ENCODE measurements at regions not wholly inside any gene's neighbourhood (a gene's known extent, or its start where the extent isn't known, plus 50 kb on each side); places are given as distances from the start of the nearest gene placed in this dataset.
A peak's percentile ranks its signal among the peaks of the same experiment; 100 is the strongest.

DNA sequence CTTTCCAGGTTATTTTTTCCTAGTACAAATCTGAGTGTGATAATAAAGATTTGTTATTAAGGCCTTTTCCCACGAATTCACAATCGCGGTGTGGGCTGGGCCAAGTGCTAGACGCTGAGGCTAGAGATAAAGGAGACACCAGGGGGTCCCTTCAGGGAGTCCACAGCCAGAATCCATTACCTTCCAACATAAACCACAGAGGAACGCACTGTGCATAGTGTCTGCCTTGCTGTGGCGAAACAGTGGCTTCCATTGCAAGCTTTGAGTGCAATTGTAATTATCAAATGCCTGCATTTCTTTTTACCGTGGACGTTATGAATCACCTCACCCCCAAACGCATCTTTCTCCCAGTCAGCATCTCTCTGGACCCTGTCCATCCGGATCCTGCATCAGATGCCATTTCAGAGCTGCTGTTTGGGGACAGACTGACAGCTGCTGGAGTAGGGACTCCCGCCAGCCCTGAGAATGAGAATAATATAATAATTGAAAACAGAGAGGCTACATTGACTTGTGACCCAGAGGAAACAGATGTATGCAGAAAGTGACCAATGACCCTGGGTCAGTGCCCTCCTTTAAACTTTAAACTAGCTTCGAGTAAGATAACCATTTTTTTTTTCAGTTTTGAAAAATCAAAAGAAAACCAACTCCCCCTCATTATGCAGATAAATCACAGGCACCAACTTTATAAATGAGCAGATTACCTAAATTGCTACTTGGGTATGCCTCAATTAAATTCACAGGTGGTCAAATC lies 456.2 kb upstream of the NRP1 start:
- Histone ChIP-seq H3K79me1 (ENCODE audit: low read depth, low read length) (no peaks in the 10 kb centered on the region), H3K56ac (replicated peaks; ENCODE audit: insufficient read length, low read depth, low read length) (no peak overlapping the region), H4K5ac (ENCODE audit: insufficient read length, low read depth, low read length) (no peak overlapping the region), H3K9ac (replicated peaks in 1 of 4; ENCODE audit: extremely low read depth in 1 of 4, low read depth in 3 of 4, low read length in 3 of 4) (no peak overlapping the region), H3K79me2 (ENCODE audit: control insufficient read depth in 1 of 2, insufficient read depth in 2 of 2, low read length in 2 of 2) (no peaks in the 10 kb centered on the region), H4K20me1 (replicated peaks in 1 of 2; ENCODE audit: control insufficient read depth in 1 of 2, insufficient read depth in 2 of 2, low read length in 2 of 2) (no peaks in the 10 kb centered on the region), H2AK5ac (ENCODE audit: low read depth, low read length) (no peak overlapping the region), H3K27ac (ENCODE audit: low read depth, low read length) (no peak overlapping the region), H2AFZ (ENCODE audit: low read length) (no peak overlapping the region), H3K23ac (ENCODE audit: insufficient read length) (no peak overlapping the region), H3K14ac (ENCODE audit: insufficient read length) (no peak overlapping the region), H3K4me1 (replicated peaks in 1 of 4; ENCODE audit: control insufficient read depth in 3 of 4, insufficient read depth in 4 of 4, low read length in 3 of 4) (peaks cover 0 to 12% (median 9%) of the 10 kb centered on the region in 4 experiments; a peak in 4 of 7 replicates), H3K27me3 (replicated peaks in 1 of 4; ENCODE audit: control insufficient read depth in 3 of 4, extremely low read depth in 1 of 4, insufficient read depth in 3 of 4, low read length in 3 of 4) (no peaks in the 10 kb centered on the region; a peak in 1 of 7 replicates), H2BK12ac (ENCODE audit: low read depth, low read length) (no peak overlapping the region), H2BK5ac (ENCODE audit: low read depth, low read length) (no peak overlapping the region), H3K4me3 (ENCODE audit: extremely low read depth in 1 of 4, insufficient read depth in 2 of 4, low read depth in 3 of 4, low read length in 4 of 4) (no peak overlapping the region), H3K18ac (ENCODE audit: extremely low read depth, low read length) (no peak overlapping the region), H2BK120ac (replicated peaks; ENCODE audit: low read depth, low read length) (no peak overlapping the region), H3K9me3 (ENCODE audit: insufficient read depth in 2 of 2, low read depth in 1 of 2, low read length in 1 of 2) (no peaks in the 10 kb centered on the region), H4K91ac (replicated peaks; ENCODE audit: insufficient read length, low read length) (no peak overlapping the region), H3K36me3 (ENCODE audit: control insufficient read depth in 2 of 4, insufficient read depth in 4 of 4, low read length in 3 of 4) (no peaks in the 10 kb centered on the region), H3K23me2 (ENCODE audit: low read depth, low read length) (no peaks in the 10 kb centered on the region), H4K8ac (ENCODE audit: extremely low read depth, insufficient read depth, low read length) (peak overlapping the region; percentile 35; the same call in 1 of the 2 replicates), H2BK15ac (ENCODE audit: low read length) (no peak overlapping the region), H2BK20ac (ENCODE audit: low read length) (no peak overlapping the region), H3K4me2 (ENCODE audit: insufficient read depth in 1 of 2, low read depth in 2 of 2, low read length in 2 of 2) (no peak overlapping the region; a peak in 1 of 4 replicates), H3K4ac (replicated peaks; ENCODE audit: insufficient read length, low read depth, low read length) (no peak overlapping the region)
- WGBS, 2 experiments (ENCODE audit: extremely low coverage in 1 of 2, insufficient coverage in 1 of 2, insufficient read length in 1 of 2, insufficient replicate concordance in 2 of 2, low coverage in 1 of 2, low lambda C conversion rate in 2 of 2, missing lambda C conversion rate in 1 of 2) = 63% methylated on average over 12 of the region's 12 CpGs; no CpG with 5 or more reads in 1 of the 2 experiments
- DNase-seq (ENCODE audit: low read depth in 1 of 2, low spot score in 2 of 2) (no peak), FAIRE-seq (no peak)
- ChIA-PET POLR2A (ENCODE audit: partially characterized antibody) (interaction anchor here (0.6 kb wide), 1 partner anchor 477 kb away, joined by 3 read pairs; no protein-coding TSS in a partner anchor), CTCF (ENCODE audit: partially characterized antibody) (no interaction called here)
- no peak for TF ChIP-seq SIX5 (IDR thresholded peaks at IDR 0.05; ENCODE audit: low read depth, low read length)
- TF ChIP-seq, protein P1, sequence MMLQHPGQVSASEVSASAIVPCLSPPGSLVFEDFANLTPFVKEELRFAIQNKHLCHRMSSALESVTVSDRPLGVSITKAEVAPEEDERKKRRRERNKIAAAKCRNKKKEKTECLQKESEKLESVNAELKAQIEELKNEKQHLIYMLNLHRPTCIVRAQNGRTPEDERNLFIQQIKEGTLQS (IDR thresholded peaks at IDR 0.05; ENCODE audit: insufficient read depth, low read depth, low read length) = no peak
- no peak for TF ChIP-seq RAD21 (IDR thresholded peaks at IDR 0.05 in 1 of 2, conservative IDR thresholded peaks at IDR 0.05 in 1 of 2; ENCODE audit: low read depth in 2 of 2, low read length in 2 of 2)
- TF ChIP-seq TCF12 (IDR thresholded peaks at IDR 0.05; ENCODE audit: low read depth, low read length) = no peak
- no peak for TF ChIP-seq KDM4A (IDR thresholded peaks at IDR 0.05; ENCODE audit: low read depth, low read length, severe bottlenecking)
- TF ChIP-seq, protein P2, sequence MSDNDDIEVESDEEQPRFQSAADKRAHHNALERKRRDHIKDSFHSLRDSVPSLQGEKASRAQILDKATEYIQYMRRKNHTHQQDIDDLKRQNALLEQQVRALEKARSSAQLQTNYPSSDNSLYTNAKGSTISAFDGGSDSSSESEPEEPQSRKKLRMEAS (IDR thresholded peaks at IDR 0.05) = no peak
- no peak for TF ChIP-seq SP2 (IDR thresholded peaks at IDR 0.05; ENCODE audit: low read length)
- TF ChIP-seq SRF (IDR thresholded peaks at IDR 0.05; ENCODE audit: low read depth, low read length) = no peak
- TF ChIP-seq, protein P3, sequence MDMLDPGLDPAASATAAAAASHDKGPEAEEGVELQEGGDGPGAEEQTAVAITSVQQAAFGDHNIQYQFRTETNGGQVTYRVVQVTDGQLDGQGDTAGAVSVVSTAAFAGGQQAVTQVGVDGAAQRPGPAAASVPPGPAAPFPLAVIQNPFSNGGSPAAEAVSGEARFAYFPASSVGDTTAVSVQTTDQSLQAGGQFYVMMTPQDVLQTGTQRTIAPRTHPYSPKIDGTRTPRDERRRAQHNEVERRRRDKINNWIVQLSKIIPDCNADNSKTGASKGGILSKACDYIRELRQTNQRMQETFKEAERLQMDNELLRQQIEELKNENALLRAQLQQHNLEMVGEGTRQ (IDR thresholded peaks at IDR 0.05; ENCODE audit: low read length) = no peak
- no peak for TF ChIP-seq HDAC2 (IDR thresholded peaks at IDR 0.05; ENCODE audit: borderline replicate concordance in 1 of 2, low read depth in 2 of 2, low read length in 2 of 2)
- TF ChIP-seq CHD1 (IDR thresholded peaks at IDR 0.05; ENCODE audit: low read depth, low read length) = no peak

All from H1 (cell line).